GM19467 (cell line): ENCODE measurements at regions not wholly inside any gene's neighbourhood (a gene's known extent, or its start where the extent isn't known, plus 50 kb on each side); places are given as distances from the start of the nearest gene placed in this dataset.
"Not testable (repeated sequence)": the region's sequence is repeated elsewhere in the genome, so short reads cannot be mapped to it uniquely, and the experiment has no call there.

Source experiments
- ATAC-seq: cut with Tn5 transposase; IDR thresholded peaks from one replicate; pipeline ENCODE4 v1.9.1; 2021; ENCODE audit warnings: mild to moderate bottlenecking, moderate library complexity; ENCODE audit not compliant: unreplicated experiment

DNA sequence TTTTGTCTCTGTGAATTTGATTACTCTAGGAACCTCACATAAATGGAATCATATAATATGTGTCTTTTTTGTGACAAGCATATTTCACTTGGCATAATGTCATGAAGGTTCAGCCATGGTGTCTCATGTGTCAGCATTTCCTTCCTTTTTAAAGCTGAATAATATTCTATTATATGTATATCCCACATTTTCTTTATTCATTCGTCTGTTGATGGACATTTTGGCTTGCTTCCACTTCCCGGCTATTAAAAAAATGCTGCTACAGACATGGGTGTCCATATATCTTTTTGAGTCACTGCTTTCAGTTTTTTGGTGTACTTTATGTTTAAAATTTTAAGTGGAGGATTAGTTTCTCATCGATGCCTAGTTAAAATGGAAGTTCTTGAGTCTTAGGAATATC lies 59.8 kb upstream of the C5orf63 start:
- ATAC-seq: no peak

DNA sequence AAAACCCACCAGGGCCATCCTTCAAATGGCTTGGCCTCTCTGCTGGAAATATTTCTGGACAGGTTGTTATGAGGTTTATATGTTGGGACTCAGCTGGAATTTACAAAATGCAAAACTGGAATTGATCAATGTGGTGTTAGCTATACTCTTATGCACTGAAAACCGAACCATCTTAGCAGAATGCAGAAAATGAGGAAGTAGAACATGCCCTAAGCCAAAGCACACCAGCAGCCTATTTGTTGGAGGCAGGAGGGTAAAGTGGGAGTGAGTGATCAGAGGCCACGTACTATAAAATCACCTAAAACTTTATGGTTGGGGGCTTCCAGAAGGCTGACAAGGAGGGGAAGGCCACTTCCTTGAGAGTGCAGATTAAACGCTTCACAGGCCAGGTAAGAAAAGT lies 63.6 kb upstream of the C5orf63 start:
- ATAC-seq: no peak

DNA sequence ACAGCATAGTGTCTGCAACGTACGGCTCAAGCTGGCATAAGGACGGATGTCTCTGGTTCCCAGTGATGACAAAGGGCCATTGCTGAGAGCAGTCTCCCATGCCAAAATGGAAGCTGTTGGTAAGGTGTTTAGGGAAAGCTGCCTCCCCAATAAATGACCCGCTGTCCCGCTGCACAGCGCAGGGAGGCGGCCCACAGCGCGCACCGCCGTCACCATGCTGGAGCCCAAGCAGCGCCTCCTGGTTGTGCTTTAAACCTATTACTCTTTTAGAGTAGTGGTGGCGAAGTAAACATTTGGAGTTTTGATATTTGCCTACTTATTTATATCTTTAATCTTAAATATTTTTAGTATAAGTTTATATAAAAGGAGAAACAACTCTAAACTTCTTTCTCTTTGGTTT lies 70.4 kb upstream of the C5orf63 start:
- no peak for ATAC-seq

DNA sequence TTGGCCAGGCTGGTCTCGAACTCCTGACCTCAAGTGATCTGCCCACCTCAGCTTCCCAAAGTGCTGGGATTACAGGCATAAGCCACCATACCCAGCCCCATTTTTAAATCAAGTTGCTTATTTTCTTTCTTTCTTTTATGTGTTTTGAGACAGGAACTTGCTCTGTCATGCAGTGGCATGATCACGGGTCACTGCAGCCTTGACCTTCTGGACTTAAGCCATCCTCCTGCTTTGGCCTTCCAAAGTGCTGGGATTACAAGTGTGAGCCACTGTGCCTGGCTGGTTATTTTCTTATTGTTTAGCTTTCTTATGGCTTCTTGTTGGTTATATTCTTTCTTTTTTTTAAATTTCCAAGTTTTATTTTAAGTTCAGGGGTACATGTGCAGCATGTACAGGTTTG lies 79.7 kb upstream of the C5orf63 start:
- ATAC-seq: no peak

DNA sequence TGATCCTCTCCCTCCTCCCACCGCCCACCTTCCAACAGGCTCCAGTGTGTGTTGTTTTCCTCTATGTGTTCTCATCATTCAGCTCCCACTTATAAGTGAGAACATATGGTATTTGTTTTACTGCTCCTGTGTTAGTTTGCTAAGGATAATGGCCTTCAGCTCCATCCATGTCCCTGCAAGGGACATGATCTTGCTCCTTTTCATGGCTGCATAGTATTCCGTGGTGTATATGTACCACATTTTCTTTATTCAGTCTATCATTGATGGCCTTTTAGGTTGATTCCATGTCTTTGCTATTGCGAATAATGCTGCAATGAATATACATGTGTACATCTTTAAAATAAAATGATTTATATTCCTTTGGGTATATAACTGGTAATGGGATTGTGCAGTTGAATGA lies 80.2 kb upstream of the C5orf63 start:
- no peak for ATAC-seq

DNA sequence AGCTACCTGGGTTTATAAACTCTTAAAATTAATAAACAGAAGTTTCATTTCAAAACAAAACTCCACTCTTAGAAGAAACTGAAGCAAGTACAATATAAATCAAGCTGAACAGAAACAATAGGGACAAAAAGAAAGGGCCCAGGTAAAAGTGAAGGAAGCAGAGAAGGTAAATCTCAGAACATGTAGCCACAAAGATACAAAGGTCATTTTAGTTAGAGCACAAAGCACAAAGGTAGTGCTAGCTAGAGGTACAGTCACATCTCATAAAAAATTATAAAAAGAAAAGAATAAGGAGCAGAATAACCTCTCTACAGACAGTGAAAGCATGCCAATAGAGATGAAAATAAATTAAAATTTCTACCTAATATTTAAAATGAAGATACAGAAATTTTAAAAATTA lies 90.4 kb upstream of the C5orf63 start:
- ATAC-seq: no peak

DNA sequence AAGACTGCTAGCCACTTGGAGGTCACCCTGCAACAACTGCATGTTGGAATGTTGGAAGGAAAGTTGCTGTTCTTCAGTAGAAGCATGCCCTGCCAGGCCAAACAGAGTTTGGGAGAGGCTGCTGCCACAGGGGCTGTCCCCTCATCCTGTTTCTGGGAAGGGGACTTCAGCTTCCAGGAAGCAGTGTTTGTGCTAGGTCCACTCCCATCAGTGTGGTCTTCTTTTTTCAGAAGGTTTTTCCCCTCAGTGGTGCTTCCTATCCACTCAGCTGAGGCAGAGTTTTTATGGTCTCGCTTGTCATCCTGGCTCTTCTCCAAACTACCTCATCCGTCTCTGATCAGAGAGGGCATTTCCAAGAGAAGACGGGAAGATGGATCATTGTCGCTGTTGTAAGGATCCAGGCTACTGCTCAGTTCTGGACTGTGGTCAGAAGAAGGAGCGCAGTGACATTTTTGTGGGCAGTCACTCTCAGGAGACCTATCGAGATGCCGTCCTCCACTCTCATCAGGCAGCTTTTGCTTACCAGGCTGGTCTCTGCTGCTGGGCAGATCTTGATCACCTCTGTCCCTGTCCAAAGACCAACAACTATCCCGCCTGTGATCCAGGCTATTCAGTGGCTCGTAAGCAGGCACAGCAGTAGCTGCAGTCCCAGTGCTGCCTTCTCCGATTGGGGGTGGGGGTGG lies 97.8 kb upstream of the C5orf63 start:
- ATAC-seq: no peak

DNA sequence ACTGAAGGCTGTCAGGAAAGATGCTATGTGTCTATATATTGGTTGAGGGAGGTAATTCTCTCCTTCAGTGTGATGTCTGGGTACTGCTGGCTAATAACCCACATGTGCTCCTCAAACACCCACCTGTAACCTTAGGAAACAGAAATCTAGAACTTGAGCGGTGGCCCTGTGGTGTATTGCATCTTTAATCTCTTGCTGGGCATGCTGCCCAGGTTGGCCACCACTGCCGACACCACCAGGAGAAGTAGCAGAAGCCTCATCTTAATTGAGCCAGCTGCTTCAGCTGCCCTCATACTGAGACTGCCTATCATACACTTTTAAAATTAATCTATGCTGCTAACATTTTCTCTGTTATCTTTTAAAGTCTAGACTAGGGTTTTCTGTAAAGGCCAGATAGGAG lies 103.5 kb upstream of the C5orf63 start:
- no peak for ATAC-seq

DNA sequence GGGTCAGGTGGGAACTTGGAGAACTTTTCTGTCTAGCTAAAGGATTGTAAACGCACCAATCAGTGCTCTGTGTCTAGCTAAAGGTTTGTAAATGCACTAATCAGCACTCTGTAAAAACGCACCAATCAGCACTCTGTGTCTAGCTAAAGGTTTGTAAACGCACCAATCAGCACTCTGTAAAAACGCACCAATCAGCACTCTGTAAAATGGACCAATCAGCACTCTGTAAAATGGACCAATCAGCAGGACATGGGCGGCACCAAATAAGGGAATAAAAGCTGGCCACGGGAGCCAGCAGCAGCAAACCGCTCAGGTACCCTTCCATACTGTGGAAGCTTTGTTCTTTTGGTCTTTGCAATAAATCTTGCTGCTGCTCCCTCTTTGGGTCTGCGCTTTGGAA lies 108.0 kb upstream of the MEGF10 start:
- ATAC-seq: not testable (repeated sequence)

DNA sequence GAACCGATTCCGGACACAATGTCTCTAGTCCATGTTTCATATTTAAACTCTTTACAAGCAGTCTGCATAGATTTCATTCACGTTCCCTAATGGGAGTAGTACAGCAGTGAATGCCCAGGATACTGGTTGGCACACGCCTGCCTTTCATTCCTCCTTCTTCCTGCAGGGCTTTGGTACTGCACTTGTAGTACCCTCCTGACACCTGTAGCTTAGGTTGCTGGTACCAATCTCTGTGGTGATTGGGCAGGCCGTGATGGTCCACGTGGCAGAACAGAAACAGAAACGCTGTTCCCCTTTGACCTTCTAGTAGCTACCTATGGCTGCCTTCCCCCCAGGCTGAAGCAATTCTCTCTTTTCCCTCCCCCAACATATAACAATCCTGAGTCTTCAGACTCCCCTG lies 107.3 kb upstream of the MEGF10 start:
- no peak for ATAC-seq

DNA sequence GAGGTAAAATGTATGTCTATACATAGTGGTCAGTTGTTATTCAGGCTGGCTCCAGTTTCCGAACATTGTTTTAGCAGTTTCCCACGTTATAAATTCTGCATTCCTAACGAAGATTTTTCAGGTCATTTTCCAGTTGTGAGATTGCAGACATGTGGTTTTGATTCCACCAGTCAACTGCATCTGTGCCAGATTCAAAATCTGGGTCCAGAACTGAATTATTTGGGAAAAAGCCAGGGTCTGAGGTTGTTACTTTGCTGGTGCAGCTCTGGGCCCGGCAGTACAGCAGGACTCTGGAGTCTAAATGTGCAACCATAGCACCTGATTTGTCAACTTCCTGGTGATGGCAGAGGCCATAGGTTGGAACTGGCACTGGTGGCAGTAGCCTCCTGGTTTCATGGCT lies 105.7 kb upstream of the MEGF10 start:
- no peak for ATAC-seq

DNA sequence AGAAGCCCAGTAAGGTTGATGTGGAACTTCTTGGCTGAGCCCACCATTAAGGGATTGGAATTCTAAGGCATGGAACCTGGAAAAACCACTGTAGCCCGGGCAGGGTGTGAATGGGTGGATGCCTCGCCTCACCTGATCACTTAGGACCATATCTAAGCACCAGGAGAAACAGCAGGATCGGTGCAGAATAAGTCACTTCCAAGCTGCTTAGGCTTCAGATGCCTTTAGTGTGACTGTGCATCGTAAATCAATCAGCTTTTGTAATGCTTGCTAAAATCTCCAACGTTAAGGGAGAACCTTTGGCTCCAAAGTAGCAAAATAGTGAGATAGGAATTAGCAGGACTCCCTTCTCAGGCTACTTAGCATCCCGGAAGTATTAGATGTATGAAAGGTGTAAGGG lies 103.9 kb upstream of the MEGF10 start:
- ATAC-seq: no peak

DNA sequence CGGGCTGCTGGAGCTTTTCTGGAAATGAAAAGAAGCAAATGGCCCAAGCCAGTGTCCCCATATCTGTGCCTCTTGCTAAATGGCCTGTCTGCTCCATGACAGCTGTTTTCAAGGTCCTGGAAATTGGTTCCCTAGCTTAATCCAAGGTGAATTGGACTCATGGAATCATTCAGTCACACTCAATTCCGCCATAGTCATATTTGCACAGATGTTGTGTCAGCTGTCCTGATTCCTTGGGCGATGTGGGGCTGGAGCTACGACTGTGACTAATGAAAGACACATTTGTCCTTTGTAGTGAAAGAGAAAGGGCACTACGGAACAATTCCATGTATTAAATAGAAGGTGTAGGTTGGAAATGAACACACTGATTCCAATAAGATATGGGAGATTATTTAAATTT lies 102.9 kb upstream of the MEGF10 start:
- ATAC-seq: no peak

DNA sequence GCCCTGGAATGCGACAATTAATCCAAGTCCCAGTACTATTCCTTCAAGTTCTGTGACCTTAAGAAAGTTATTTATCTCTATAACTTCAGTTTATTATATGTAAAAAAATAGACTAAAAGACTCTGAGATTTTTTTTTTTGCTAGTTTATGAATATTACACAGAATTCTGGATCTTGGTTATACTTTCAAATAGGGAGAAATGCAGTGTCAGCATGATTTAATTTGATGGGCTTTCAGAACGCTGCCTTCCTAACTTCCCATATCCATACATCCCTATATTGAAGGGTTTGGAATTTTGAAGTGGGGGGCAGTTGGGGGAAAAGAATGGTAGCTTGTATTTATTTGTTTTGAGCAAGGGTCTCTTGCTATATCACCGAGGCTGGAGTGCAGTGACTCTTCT lies 98.4 kb upstream of the MEGF10 start:
- ATAC-seq: no peak

DNA sequence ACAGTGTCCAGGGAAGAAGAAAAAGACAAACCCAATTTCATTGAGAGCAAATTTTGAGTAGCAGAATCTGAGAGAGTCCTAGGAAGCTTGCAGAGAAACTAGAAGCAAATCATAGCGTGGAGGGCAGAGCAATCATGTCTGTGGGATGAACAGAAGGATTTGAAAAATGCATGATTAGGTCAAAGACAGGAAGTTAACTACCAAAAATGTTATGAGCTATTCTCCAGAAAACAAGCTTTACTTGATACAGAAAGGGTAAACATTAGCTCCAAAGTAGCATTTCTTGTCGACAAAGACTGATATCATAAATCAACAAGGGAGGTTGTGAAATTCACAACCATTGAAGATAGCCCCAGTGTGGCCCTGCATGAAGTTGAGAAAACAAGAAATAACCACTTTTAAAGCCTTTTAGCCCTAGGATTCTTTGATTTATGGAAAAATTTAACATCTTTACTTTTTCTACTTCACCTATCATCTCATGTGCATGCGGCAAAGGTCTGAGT lies 97.7 kb upstream of the MEGF10 start:
- ATAC-seq: no peak

DNA sequence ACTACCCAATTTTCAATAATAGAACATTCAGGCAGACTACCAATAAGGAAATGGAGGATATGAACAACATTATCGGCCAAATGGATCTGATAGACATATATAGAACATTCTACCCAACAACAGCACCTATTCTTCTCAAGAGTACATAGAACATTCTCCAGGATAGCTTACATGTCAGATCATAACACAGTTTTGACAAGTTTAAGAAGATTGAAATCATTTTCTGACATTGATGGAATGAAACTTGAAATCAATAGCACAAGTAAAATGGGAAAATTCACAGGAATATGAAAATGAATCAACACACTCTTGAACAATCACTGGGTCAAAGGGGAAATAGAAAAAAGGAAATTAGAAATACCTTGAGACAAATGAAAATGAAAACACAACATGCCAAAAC lies 94.6 kb upstream of the MEGF10 start:
- ATAC-seq: no peak

DNA sequence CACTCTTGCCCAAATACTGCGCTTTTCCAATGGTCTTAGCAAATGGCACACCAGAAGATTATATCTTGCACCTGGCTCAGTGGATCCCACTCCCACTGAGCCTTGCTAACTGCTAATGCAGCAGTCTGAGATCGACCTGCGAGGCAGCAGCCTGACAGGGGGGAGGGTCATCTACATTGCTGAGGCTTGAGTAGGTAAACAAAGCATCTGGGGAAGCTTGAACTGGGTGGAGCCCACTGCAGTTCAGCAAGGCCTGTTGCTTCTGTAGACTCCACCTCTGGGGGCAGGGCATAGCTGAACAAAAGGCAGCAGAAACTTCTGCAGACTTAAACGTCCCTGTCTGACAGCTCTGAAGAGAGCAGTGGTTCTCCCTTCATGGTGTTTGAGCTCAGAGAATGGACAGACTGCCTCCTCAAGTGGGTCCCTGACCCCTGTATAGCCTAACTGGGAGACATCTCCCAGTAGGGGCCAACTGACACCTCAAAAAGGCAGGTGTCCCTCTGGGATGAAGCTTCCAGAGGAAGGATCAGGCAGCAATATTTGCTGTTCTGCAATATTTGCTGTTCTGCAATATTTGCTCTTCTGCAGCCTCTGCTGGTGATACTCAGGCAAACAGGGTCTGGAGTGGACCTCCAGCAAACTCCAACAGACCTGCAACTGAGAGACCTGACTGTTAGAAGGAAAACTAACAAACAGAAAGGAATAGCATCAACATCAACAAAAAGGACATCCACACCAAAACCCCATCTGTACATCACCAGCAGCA lies 93.0 kb upstream of the MEGF10 start:
- not testable (repeated sequence) for ATAC-seq

DNA sequence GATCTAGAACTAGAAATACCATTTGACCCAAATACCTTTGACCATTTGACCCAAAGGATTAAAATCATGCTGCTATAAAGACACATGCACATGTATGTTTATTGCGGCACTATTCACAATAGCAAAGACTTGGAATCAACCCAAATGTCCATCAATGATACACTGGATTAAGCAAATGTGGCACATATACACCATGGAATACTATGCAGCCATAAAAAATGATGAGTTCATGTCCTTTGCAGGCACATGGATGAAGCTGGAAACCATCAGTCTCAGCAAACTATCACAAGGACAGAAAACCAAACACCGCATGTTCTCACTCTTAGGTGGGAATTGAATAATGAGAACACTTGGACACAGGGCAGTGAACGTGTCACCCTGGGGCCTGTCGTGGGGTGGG lies 87.9 kb upstream of the MEGF10 start:
- not testable (repeated sequence) for ATAC-seq

DNA sequence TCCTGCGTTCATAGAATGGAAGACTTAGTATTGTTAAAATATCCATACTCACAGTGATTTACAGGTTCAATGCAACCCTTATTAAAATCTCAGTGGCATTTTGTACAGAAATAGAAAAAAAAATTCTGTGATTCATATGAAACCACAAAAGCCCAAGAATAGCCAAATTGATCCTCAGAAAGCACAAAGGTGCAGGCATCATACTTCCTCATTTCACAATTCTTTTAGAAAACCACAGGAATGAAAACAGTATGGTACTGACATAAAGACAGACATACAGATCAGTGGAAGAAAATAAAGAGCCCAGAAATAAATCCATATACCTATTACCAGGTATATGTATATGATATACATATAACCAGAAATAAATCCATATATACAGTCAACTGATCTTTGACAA lies 86.8 kb upstream of the MEGF10 start:
- no peak for ATAC-seq

DNA sequence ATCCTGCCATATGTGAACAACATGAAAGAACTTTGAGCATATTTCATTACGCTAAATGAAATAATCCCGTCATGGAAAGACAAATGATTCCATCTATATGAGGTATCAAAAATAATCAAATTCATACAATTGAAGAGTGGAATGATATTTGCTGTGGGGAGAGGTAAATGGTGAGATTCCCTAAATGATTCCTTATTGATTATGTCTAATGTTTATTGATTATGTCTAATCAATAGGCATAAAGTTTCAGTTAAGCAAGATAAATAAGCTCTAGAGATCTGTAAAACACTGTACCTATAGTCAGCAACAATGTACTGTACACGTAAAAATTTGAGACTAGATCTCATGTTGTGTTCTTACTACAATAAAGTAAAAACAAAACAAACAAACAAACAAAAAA lies 85.4 kb upstream of the MEGF10 start:
- no peak for ATAC-seq

DNA sequence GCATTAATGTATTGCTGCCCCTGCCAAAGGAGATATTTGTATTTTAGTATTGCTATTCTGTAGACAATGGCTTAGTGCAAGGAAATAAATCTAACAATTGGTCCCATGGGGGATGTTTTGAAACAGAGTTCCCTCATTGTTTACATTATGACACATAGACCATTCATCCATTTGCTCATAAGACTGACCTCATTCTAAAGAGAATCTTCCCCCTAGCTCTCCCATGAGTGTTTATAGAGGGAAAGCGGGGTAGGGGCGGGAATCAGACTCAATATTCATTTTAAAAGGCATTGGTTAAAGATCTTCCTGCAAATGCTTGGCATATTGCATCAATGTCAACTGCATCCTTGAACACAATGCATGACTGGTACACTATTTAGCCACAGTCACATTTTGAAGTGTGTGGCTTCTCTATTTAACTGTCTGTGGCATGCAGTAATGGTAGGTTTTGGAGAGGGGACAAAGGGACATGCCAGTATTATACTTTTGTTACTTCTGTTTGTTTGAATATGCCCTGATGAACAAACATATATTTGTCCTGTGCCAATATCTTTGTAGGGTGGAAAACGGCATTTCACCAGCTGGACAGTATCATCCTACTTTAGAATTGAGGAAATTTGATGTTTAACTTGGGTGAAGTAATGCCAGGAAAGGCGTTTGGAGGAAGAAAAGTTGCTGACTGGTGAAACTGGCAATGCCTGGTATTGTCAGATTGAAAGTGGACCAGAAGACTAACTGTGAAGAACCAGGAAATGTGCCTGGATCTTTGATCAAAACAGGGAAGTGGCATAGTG lies 84.1 kb upstream of the MEGF10 start:
- ATAC-seq: no peak

DNA sequence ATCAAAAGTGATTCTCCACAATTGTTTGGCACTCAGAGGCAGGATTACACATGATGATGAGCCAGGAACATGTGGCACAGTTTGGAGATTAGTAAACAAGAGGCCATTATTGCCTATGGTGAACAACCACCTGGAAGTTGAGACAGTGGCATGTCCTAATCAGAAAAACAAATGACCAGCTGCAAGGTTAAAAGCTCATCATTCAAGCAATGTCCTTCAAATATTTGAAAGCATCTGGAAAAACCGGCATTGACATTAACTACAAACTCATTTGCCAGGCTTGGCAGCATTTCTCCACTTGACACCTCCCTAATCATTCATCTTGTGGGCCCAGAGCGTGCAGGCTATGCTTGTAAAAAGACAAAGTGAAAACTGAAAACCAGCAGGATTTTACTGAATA lies 80.6 kb upstream of the MEGF10 start:
- ATAC-seq: no peak
